Adrenal gland (tissue), 5 donors: ENCODE measurements at regions not wholly inside any gene's neighbourhood (a gene's known extent, or its start where the extent isn't known, plus 50 kb on each side); places are given as distances from the start of the nearest gene placed in this dataset.

ENCODE experiments used
- POLR2A ChIP-seq, 2 donors: fragments of 450-650 bp; IDR thresholded peaks; one replicate each; pipeline ENCODE4 v1.6.1; 2017; ENCODE audit warnings: antibody characterized with exemption in 2 of 2, mild to moderate bottlenecking in 2 of 2, moderate library complexity in 1 of 2
- TF ChIP-seq, protein P1 (sequence below), 6 experiments: fragments of 450-650 bp in 4 of 6; fragments of 200-600 bp in 2 of 6; sonication (generic) in 1 of 6; IDR thresholded peaks; 1 replicate in 5 of 6; 2 replicates in 1 of 6; pipeline versions ENCODE4 v1.5.1 to v1.8.0; 2016 to 2021; ENCODE audit warnings: antibody characterized with exemption in 6 of 6, mild to moderate bottlenecking in 2 of 6, moderate library complexity in 1 of 6
- donor health status: DM: no; HTN: no; CAD: no.

DNA sequence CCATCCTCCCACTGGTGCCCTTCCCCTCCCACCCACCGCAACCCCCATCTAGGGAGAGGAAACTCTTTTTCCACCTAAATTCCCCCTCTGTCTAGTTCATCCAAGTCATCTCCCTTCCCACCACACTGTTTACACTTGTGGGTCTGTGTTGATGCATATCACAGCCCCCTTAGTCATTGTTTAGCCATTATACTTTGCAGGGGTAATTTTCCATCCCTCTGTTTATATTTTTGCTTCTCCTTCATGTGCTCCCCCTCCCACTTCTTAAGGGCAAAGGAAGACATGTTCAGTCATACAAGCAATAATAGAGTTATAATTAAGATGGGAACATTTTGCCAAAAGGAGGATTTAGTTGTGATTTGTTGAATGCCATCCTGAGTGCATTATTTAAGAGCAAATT lies 187.8 kb upstream of the TNP1 start:
- no peak for TF ChIP-seq POLR2A (IDR thresholded peaks at IDR 0.05)
- TF ChIP-seq, protein P1, sequence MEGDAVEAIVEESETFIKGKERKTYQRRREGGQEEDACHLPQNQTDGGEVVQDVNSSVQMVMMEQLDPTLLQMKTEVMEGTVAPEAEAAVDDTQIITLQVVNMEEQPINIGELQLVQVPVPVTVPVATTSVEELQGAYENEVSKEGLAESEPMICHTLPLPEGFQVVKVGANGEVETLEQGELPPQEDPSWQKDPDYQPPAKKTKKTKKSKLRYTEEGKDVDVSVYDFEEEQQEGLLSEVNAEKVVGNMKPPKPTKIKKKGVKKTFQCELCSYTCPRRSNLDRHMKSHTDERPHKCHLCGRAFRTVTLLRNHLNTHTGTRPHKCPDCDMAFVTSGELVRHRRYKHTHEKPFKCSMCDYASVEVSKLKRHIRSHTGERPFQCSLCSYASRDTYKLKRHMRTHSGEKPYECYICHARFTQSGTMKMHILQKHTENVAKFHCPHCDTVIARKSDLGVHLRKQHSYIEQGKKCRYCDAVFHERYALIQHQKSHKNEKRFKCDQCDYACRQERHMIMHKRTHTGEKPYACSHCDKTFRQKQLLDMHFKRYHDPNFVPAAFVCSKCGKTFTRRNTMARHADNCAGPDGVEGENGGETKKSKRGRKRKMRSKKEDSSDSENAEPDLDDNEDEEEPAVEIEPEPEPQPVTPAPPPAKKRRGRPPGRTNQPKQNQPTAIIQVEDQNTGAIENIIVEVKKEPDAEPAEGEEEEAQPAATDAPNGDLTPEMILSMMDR (IDR thresholded peaks at IDR 0.05) = no peak
